Nephron (organoid): ENCODE measurements at regions not wholly inside any gene's neighbourhood (a gene's known extent, or its start where the extent isn't known, plus 50 kb on each side); places are given as distances from the start of the nearest gene placed in this dataset.

Source experiments
- H3K27ac Mint-ChIP-seq, 3 experiments: 2 replicates each; pipeline ENCODE4 v1.8.0; 2020; ENCODE audit warnings: mixed read lengths in 3 of 3, mild to moderate bottlenecking in 2 of 3, moderate library complexity in 1 of 3
- H3K27me3 Mint-ChIP-seq: 2 replicates; pipeline ENCODE4 v1.8.0; 2021; ENCODE audit warnings: low read depth, mild to moderate bottlenecking, moderate library complexity, mixed read lengths
- H3K36me3 Mint-ChIP-seq: 2 replicates; pipeline ENCODE4 v1.8.0; 2020; ENCODE audit warnings: low read depth, mixed read lengths
- H3K4me1 Mint-ChIP-seq: 2 replicates; pipeline ENCODE4 v1.8.0; 2020; ENCODE audit warnings: mixed read lengths
- H3K4me3 Mint-ChIP-seq, 3 experiments: 2 replicates each; pipeline ENCODE4 v1.8.0; 2020; ENCODE audit warnings: mild to moderate bottlenecking in 3 of 3, mixed read lengths in 3 of 3, moderate library complexity in 2 of 3
- H3K9me3 Mint-ChIP-seq: 2 replicates; pipeline ENCODE4 v1.8.0; 2020; ENCODE audit warnings: mixed read lengths
- TF ChIP-seq, protein P1 (sequence below), 3 experiments: fragments of 200-600 bp; sonication (generic); IDR thresholded peaks; one replicate each; pipeline ENCODE4 v1.5.0; 2021; ENCODE audit warnings: antibody characterized with exemption in 3 of 3; ENCODE audit not compliant: unreplicated experiment in 3 of 3

DNA sequence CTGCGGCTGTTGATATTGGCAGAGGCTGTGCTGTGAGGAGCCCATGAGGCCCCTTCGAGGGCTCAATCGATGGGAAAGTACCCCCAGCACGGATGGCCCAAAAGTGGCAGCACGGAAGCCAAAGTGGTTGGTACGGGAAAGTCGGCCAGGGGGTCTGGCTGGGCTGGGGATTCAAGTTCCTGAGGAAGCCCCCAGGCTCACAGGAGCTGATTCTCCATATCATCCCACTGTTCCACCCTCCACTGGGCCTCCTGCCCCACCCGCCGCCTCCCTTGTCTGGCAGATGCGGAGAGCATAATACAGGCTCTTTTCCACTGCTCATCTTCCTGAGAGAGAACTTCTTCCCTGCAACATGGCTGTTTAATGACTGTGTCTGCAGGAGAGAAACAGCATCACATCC is 217.8 kb upstream of the CST7 start:
- TF ChIP-seq, protein P1, sequence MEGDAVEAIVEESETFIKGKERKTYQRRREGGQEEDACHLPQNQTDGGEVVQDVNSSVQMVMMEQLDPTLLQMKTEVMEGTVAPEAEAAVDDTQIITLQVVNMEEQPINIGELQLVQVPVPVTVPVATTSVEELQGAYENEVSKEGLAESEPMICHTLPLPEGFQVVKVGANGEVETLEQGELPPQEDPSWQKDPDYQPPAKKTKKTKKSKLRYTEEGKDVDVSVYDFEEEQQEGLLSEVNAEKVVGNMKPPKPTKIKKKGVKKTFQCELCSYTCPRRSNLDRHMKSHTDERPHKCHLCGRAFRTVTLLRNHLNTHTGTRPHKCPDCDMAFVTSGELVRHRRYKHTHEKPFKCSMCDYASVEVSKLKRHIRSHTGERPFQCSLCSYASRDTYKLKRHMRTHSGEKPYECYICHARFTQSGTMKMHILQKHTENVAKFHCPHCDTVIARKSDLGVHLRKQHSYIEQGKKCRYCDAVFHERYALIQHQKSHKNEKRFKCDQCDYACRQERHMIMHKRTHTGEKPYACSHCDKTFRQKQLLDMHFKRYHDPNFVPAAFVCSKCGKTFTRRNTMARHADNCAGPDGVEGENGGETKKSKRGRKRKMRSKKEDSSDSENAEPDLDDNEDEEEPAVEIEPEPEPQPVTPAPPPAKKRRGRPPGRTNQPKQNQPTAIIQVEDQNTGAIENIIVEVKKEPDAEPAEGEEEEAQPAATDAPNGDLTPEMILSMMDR (IDR thresholded peaks at IDR 0.05; ENCODE audit: unreplicated experiment in 3 of 3), result no peak
- H3K27ac Mint-ChIP-seq, result no peak overlapping the region
- H3K36me3 Mint-ChIP-seq, result no peaks in the 10 kb centered on the region
- no peak overlapping the region for H3K4me3 Mint-ChIP-seq
- H3K27me3 Mint-ChIP-seq, result no peaks in the 10 kb centered on the region
- no peaks in the 10 kb centered on the region for H3K4me1 Mint-ChIP-seq
- no peaks in the 10 kb centered on the region for H3K9me3 Mint-ChIP-seq

DNA sequence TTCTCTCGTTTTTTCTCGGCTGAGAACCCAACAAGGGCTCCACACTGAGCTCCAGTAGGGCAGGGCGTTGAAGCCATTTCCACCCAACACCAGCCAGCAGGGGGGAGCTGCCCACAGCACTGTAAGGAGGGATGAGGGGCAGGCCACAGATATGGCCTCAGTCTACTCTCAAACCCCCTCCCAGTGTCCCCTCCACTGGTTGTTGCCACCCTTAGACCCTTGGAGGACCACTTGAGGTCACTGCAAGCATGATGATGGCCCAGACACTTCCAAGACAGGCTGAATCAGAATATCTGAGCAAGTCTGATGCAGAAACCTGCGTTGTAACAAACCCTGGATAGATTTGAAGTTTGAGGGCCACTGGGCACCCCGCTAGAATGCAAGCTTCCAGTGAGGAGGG is 217.0 kb upstream of the CST7 start:
- Mint-ChIP-seq H3K4me3 (no peak overlapping the region), H3K27me3 (no peaks in the 10 kb centered on the region), H3K9me3 (no peaks in the 10 kb centered on the region), H3K27ac (no peak overlapping the region), H3K36me3 (no peaks in the 10 kb centered on the region), H3K4me1 (no peaks in the 10 kb centered on the region)
- TF ChIP-seq, protein P1 (IDR thresholded peaks at IDR 0.05; ENCODE audit: unreplicated experiment in 3 of 3), result no peak

DNA sequence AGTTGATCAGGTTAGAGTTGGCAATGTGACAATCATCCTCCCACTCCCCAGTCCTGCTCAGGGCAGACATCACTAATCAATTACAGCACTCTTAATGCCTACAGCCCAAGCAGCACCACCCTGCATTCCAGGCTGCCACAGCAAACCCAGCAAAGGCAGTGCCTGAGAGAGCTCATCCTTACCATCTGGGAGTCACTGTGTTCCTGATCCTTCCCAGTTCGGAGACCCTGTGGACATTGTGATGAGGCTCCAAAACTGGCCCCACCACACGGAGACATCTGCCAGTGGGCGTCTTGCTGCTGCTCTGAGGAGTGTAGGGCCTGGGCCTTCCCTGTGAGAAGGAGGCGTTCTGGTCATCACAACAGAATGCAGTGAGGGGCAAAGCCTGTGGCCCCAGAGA is 216.5 kb upstream of the CST7 start:
- Mint-ChIP-seq H3K27me3 (no peaks in the 10 kb centered on the region), H3K27ac (no peak overlapping the region), H3K9me3 (no peaks in the 10 kb centered on the region), H3K36me3 (no peaks in the 10 kb centered on the region), H3K4me1 (no peaks in the 10 kb centered on the region), H3K4me3 (no peak overlapping the region)
- TF ChIP-seq, protein P1 (IDR thresholded peaks at IDR 0.05; ENCODE audit: unreplicated experiment in 3 of 3), result no peak

DNA sequence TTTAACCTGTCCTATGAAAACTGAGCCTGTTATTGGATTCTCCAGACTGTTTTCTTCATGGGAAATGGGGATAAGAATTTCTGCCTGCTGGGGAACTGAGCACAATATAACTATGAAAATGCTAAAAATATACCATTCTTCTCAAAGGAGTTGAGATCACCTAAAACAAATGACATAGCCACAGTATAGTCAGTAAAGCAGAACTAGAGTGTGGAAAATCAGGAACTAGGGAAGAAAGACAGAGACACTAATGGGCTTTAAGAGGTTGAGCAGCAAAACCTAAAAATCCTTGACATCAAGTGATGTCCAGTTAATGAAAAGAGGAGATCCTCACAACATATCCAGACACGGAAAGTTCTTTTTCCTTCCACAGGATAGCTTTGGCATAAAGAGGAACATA is 215.7 kb upstream of the CST7 start:
- no peak overlapping the region for H3K4me3 Mint-ChIP-seq
- no peaks in the 10 kb centered on the region for H3K9me3 Mint-ChIP-seq
- no peaks in the 10 kb centered on the region for H3K27me3 Mint-ChIP-seq
- no peak overlapping the region for H3K27ac Mint-ChIP-seq
- TF ChIP-seq, protein P1 (IDR thresholded peaks at IDR 0.05; ENCODE audit: unreplicated experiment in 3 of 3), result no peak
- H3K36me3 Mint-ChIP-seq, result no peaks in the 10 kb centered on the region
- no peaks in the 10 kb centered on the region for H3K4me1 Mint-ChIP-seq

DNA sequence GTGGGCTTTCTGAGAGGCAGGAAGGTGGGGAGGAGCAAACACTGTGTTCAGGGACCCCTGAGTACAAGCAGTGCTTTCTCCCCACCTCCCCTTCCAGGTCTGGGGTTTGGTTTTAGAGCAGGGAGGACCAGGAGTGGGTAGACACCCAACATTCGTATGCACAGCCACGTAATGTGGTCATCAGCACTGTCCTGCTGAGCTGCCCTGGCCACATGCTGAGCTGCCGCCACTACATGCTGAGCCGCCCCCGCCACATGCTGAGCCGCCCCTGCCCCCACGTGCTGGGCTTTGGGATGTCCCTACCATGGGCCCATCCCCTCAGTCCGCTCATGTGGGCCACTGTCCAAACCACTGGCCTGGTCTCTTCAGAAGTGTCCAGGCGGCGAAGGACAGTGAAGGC is 214.9 kb upstream of the CST7 start:
- H3K27me3 Mint-ChIP-seq, result no peaks in the 10 kb centered on the region
- no peak overlapping the region for H3K4me3 Mint-ChIP-seq
- no peaks in the 10 kb centered on the region for H3K36me3 Mint-ChIP-seq
- TF ChIP-seq, protein P1 (IDR thresholded peaks at IDR 0.05; ENCODE audit: unreplicated experiment in 3 of 3), result no peak
- no peaks in the 10 kb centered on the region for H3K4me1 Mint-ChIP-seq
- no peak overlapping the region for H3K27ac Mint-ChIP-seq
- H3K9me3 Mint-ChIP-seq, result no peaks in the 10 kb centered on the region

DNA sequence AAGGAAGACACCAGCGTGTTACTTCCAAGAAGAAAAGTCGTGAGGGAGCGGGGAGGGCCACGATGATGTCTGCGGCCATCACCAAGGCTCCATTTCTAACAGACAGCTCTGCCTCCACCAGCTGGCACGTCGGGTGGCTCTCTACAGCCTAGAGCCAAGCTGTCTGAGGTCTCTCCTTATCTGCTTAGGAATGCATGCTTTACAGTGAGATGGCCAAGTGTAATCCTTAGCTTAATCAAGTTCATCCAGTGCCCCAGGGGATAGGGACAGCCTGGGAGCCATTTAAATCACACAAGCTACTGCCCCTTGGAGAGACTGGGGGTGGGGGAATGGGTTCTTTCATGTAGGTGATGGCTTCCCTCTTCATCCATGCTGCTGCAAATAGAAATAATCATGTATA is 213.8 kb upstream of the CST7 start:
- Mint-ChIP-seq H3K4me1 (peaks cover 6% of the 10 kb centered on the region), H3K36me3 (no peaks in the 10 kb centered on the region), H3K27ac (no peak overlapping the region), H3K27me3 (no peaks in the 10 kb centered on the region), H3K4me3 (no peak overlapping the region), H3K9me3 (no peaks in the 10 kb centered on the region)
- TF ChIP-seq, protein P1 (IDR thresholded peaks at IDR 0.05; ENCODE audit: unreplicated experiment in 3 of 3), result no peak
